GM19351 (cell line): ENCODE measurements at regions not wholly inside any gene's neighbourhood (a gene's known extent, or its start where the extent isn't known, plus 50 kb on each side); places are given as distances from the start of the nearest gene placed in this dataset.

Source experiments
- ATAC-seq: cut with Tn5 transposase; IDR thresholded peaks from one replicate; pipeline ENCODE4 v1.9.1; 2021; ENCODE audit warnings: mild to moderate bottlenecking, moderate library complexity; ENCODE audit not compliant: unreplicated experiment

DNA sequence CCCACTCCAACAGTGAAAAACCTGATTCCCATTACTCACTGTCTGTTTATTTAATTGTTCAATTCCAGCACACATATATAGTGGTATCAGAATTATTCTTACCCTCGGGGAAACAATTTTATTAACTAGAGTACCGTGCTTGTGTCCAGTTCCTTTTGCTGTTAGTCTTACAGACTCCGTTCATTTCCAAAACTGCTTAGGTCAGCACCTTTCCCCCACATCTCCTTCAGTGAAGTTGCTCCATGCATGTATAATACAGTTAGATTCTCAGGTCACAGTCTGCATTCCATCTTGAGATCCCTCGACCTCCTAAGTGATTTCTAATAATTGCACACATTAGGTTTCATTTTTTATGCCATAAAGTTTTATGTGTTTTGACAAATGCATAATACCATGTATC, 56.3 kb upstream of the ZNF521 start:
- ATAC-seq, result no peak
